GM12891 (cell line): ENCODE measurements at regions not wholly inside any gene's neighbourhood (a gene's known extent, or its start where the extent isn't known, plus 50 kb on each side); places are given as distances from the start of the nearest gene placed in this dataset.

Experiments
- POLR2A ChIP-seq: IDR thresholded peaks from 2 replicates; pipeline ENCODE4 v1.6.1; 2011; ENCODE audit warnings: low read depth, low read length, control low read depth
- POLR2AphosphoS5 ChIP-seq: IDR thresholded peaks from 2 replicates; pipeline ENCODE4 v1.6.1; 2011; ENCODE audit warnings: low read depth, low read length, control low read depth

- TF ChIP-seq POLR2A (no peak), POLR2AphosphoS5 (no peak)
Measured at GRCh38 chr6:21895555-21895954, 302.0 kb downstream of the SOX4 start.
